Brain microvascular endothelial cell (primary cell): ENCODE measurements at regions not wholly inside any gene's neighbourhood (a gene's known extent, or its start where the extent isn't known, plus 50 kb on each side); places are given as distances from the start of the nearest gene placed in this dataset.

Source experiments
- DNase-seq: peaks from one replicate; pipeline ENCODE4 v3.0.0-alpha.2; 2020
- H3K27ac ChIP-seq: fragments of 250-450 bp; sonication (Bioruptor Pico); 2 replicates; pipeline ENCODE4 v1.5.1; 2020; ENCODE audit warnings: mild to moderate bottlenecking, moderate library complexity
- H3K27me3 ChIP-seq: fragments of 250-450 bp; sonication (Bioruptor Pico); replicated peaks from 2 replicates; pipeline ENCODE4 v1.5.1; 2020; ENCODE audit warnings: mild to moderate bottlenecking
- H3K36me3 ChIP-seq: fragments of 250-450 bp; sonication (Bioruptor Pico); replicated peaks from 2 replicates; pipeline ENCODE4 v1.5.1; 2020; ENCODE audit warnings: mild to moderate bottlenecking
- H3K4me3 ChIP-seq: 2 replicates; pipeline ENCODE4 v1.5.1; 2011; ENCODE audit warnings: low read depth, mild to moderate bottlenecking, control low read depth, low read length, moderate library complexity
- CTCF ChIP-seq: IDR thresholded peaks from 2 replicates; pipeline ENCODE4 v1.5.1; 2011; ENCODE audit warnings: low read depth, mild to moderate bottlenecking, moderate library complexity, low read length, control low read depth, inconsistent platforms; ENCODE audit errors: missing control alignments
- in situ Hi-C: cut with HindIII; loops from 2 replicates; pipeline ENCODE4 v1.10.0; 2017; ENCODE audit warnings: low sequenced_read_pairs, low pct_ligation_motif_present

GRCh38 chr5:129174480-129174879 is 79.9 kb downstream of the ISOC1 start:
- no peaks in the 10 kb centered on the region for H3K36me3 ChIP-seq
- in situ Hi-C loops, result no loop called here
- H3K27ac ChIP-seq, result no peak overlapping the region
- no peak for TF ChIP-seq CTCF
- H3K4me3 ChIP-seq, result no peak overlapping the region
- no peaks in the 10 kb centered on the region for H3K27me3 ChIP-seq
- DNase-seq, result no peak

GRCh38 chr5:129177451-129177850 is 82.9 kb downstream of the ISOC1 start:
- Histone ChIP-seq H3K36me3 (no peaks in the 10 kb centered on the region), H3K27ac (no peak overlapping the region), H3K4me3 (no peak overlapping the region), H3K27me3 (no peaks in the 10 kb centered on the region)
- in situ Hi-C loops, result no loop called here
- no peak for DNase-seq
- no peak for TF ChIP-seq CTCF

- TF ChIP-seq CTCF, result no peak
- Histone ChIP-seq H3K36me3 (no peaks in the 10 kb centered on the region), H3K4me3 (no peak overlapping the region), H3K27me3 (no peaks in the 10 kb centered on the region), H3K27ac (no peak overlapping the region)
- no peak for DNase-seq
- in situ Hi-C loops, result no loop called here
Observed at GRCh38 chr5:129199308-129199707, 104.8 kb downstream of the ISOC1 start.

- Histone ChIP-seq H3K4me3 (no peak overlapping the region), H3K36me3 (no peaks in the 10 kb centered on the region), H3K27me3 (no peaks in the 10 kb centered on the region), H3K27ac (no peak overlapping the region)
- no peak for DNase-seq
- TF ChIP-seq CTCF, result no peak
- in situ Hi-C loops, result no loop called here
Observed at GRCh38 chr5:129204525-129204924, 110.0 kb downstream of the ISOC1 start.

GRCh38 chr5:129216001-129216400 is 121.5 kb downstream of the ISOC1 start:
- Histone ChIP-seq H3K36me3 (no peaks in the 10 kb centered on the region), H3K27me3 (no peaks in the 10 kb centered on the region), H3K27ac (no peak overlapping the region), H3K4me3 (no peak overlapping the region)
- no peak for TF ChIP-seq CTCF
- DNase-seq, result no peak
- in situ Hi-C loops, result no loop called here

GRCh38 chr5:129217179-129217578 is 122.6 kb downstream of the ISOC1 start:
- in situ Hi-C loops, result no loop called here
- H3K27ac ChIP-seq, result no peak overlapping the region
- no peaks in the 10 kb centered on the region for H3K27me3 ChIP-seq
- H3K4me3 ChIP-seq, result no peak overlapping the region
- TF ChIP-seq CTCF, result no peak
- no peak for DNase-seq
- H3K36me3 ChIP-seq, result no peaks in the 10 kb centered on the region
